ENCODE measurements at regions not wholly inside any gene's neighbourhood (a gene's known extent, or its start where the extent isn't known, plus 50 kb on each side); places are given as distances from the start of the nearest gene placed in this dataset.
A peak's percentile ranks its signal among the peaks of the same experiment; 100 is the strongest.

DNA sequence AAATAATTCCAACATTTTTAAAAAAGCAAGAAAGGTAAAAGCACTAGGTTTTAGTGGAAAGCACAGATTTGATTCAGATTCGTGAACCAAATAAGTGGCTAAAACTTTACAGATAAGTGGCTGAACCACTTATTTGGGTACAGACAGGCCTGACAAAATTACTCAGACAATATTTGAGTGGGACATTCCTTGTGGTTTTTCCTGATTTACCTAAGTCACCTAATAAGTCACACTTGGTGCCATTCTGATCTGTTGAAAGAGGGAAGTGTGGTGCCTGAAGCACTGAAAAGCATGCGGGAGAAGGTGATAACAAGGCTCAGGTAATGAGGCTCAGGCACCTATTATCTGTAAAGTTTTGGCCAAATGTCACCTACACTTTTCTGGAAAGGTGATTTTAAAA lies 81.6 kb upstream of the CD55 start:
- H3K4me1 Mint-ChIP-seq: peaks cover 3% of the 10 kb centered on the region
- H3K9me3 Mint-ChIP-seq: no peaks in the 10 kb centered on the region
- H3K36me3 Mint-ChIP-seq (ENCODE audit: low read depth): no peaks in the 10 kb centered on the region
- DNase-seq (ENCODE audit: low read depth, low spot score): no peak
- H3K27ac Mint-ChIP-seq (ENCODE audit: unreplicated experiment): no peak overlapping the region
- TF ChIP-seq, protein P1, sequence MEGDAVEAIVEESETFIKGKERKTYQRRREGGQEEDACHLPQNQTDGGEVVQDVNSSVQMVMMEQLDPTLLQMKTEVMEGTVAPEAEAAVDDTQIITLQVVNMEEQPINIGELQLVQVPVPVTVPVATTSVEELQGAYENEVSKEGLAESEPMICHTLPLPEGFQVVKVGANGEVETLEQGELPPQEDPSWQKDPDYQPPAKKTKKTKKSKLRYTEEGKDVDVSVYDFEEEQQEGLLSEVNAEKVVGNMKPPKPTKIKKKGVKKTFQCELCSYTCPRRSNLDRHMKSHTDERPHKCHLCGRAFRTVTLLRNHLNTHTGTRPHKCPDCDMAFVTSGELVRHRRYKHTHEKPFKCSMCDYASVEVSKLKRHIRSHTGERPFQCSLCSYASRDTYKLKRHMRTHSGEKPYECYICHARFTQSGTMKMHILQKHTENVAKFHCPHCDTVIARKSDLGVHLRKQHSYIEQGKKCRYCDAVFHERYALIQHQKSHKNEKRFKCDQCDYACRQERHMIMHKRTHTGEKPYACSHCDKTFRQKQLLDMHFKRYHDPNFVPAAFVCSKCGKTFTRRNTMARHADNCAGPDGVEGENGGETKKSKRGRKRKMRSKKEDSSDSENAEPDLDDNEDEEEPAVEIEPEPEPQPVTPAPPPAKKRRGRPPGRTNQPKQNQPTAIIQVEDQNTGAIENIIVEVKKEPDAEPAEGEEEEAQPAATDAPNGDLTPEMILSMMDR (conservative IDR thresholded peaks at IDR 0.05): no peak
- H3K27me3 Mint-ChIP-seq (ENCODE audit: low read depth): no peaks in the 10 kb centered on the region
- no peak overlapping the region for H3K4me3 Mint-ChIP-seq

- TF ChIP-seq, protein P1 (conservative IDR thresholded peaks at IDR 0.05): no peak
- H3K9me3 Mint-ChIP-seq: no peaks in the 10 kb centered on the region
- no peak overlapping the region for H3K4me3 Mint-ChIP-seq
- no peaks in the 10 kb centered on the region for H3K27me3 Mint-ChIP-seq (ENCODE audit: low read depth)
- peak overlapping the region; percentile 48 for H3K27ac Mint-ChIP-seq (ENCODE audit: unreplicated experiment)
- H3K4me1 Mint-ChIP-seq: peaks cover 3% of the 10 kb centered on the region
- DNase-seq (ENCODE audit: low read depth, low spot score): no peak
- no peaks in the 10 kb centered on the region for H3K36me3 Mint-ChIP-seq (ENCODE audit: low read depth)
Observed at GRCh38 chr1:207240325-207241101, 81.0 kb upstream of the CD55 start.

DNA sequence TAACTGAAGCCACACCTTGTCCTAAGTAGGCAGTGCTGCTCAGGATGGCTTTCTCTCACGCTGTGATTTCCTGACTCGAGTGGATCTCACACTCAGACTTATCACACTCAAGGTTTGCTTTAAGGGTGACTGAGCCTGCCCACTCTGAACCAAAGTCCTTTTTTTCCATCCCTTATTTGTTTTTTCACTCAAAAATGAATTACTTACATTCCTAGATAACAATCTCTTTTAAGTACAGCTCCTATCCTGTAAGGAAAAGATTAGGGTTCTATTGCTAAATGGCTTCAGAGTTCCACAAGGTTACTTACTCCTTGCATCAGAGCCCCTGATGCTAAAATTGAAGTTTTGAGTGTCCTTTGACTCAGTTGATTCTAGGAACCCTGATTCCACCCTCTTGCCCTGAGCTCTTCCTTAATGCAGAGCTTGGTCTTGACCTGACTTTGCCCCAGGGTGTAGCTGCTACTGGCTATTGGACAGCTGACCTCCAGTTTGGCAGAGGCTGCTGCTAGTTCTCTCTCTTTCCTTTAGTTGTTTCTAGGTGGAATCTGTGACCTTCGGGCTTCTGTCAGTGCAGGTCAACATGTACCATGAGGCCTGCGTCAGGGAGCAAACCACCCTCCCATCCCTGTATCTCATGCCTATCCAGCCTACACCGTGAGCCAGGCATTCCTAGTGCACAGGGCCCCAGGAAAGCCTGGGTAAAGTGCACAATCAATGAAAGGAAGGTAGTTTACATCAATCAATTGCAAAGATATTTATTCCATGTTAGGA lies 80.1 kb upstream of the CD55 start:
- H3K36me3 Mint-ChIP-seq (ENCODE audit: low read depth): no peaks in the 10 kb centered on the region

GRCh38 chr1:207243442-207244408 lies 77.8 kb upstream of the CD55 start:
- no peaks in the 10 kb centered on the region for H3K36me3 Mint-ChIP-seq (ENCODE audit: low read depth)
- H3K9me3 Mint-ChIP-seq: no peaks in the 10 kb centered on the region
- peaks cover 2% of the 10 kb centered on the region for H3K27me3 Mint-ChIP-seq (ENCODE audit: low read depth)
- no peak overlapping the region for H3K27ac Mint-ChIP-seq (ENCODE audit: unreplicated experiment)
- no peak for DNase-seq (ENCODE audit: low read depth, low spot score)
- H3K4me1 Mint-ChIP-seq: peaks cover 3% of the 10 kb centered on the region
- no peak overlapping the region for H3K4me3 Mint-ChIP-seq
- TF ChIP-seq, protein P1 (conservative IDR thresholded peaks at IDR 0.05): no peak

More for the DNA sequence above, 80.1 kb upstream of the CD55 start:
- H3K27me3 Mint-ChIP-seq (ENCODE audit: low read depth): peaks cover 2% of the 10 kb centered on the region
- no peak for DNase-seq (ENCODE audit: low read depth, low spot score)
- peak overlapping the region; percentile 48 for H3K27ac Mint-ChIP-seq (ENCODE audit: unreplicated experiment)
- H3K4me3 Mint-ChIP-seq: no peak overlapping the region
- no peaks in the 10 kb centered on the region for H3K9me3 Mint-ChIP-seq
- TF ChIP-seq, protein P1 (conservative IDR thresholded peaks at IDR 0.05): no peak
- H3K4me1 Mint-ChIP-seq: peaks cover 3% of the 10 kb centered on the region

GRCh38 chr1:207244409-207244801 lies 77.1 kb upstream of the CD55 start:
- H3K4me1 Mint-ChIP-seq: peaks cover under 1% of the 10 kb centered on the region
- H3K36me3 Mint-ChIP-seq (ENCODE audit: low read depth): no peaks in the 10 kb centered on the region
- H3K9me3 Mint-ChIP-seq: no peaks in the 10 kb centered on the region

More at GRCh38 chr1:207244409-207244801, 77.1 kb upstream of the CD55 start:
- peaks cover 2% of the 10 kb centered on the region for H3K27me3 Mint-ChIP-seq (ENCODE audit: low read depth)
- TF ChIP-seq, protein P1 (conservative IDR thresholded peaks at IDR 0.05): no peak
- H3K4me3 Mint-ChIP-seq: no peak overlapping the region
- no peak for DNase-seq (ENCODE audit: low read depth, low spot score)
- H3K27ac Mint-ChIP-seq (ENCODE audit: unreplicated experiment): no peak overlapping the region

Measured in neural crest cell (in vitro differentiated cells).